ENCODE measurements at regions not wholly inside any gene's neighbourhood (a gene's known extent, or its start where the extent isn't known, plus 50 kb on each side); places are given as distances from the start of the nearest gene placed in this dataset.

DNA sequence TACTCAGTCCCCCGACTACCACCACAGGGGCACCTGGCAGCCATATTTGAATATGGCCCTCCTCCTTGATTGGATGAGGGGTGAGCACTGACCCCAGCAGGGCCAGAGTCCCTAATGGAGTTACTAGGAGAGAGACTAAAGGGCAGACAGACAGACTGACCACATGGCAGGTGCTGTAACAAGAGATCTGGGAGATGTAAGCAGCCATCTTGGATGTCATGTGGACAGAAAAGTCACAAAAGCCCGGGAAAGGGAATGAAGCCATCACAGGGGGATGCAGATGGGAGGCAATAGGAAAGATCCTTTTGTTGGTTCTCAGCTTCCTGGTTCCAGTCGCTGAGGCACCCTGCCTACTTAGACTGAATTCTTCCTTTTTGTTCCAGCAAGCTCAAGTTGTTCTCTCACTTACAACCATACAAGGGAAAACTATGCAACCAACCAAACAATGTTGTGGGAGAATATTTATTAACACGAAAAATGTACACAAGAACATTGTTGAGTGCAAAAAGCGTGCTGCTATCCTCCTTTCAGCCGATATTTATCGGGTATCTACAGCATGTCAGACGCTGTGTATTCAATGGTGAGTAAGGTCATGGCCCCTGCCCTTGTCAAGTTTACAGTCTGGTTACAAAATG lies 511.6 kb upstream of the PROK2 start:
- DNase-seq (ENCODE audit: low read depth, low spot score) (no peak), FAIRE-seq (no peak)
- Histone ChIP-seq H3K36me3 (ENCODE audit: control insufficient read depth in 2 of 2, extremely low read depth in 1 of 2, insufficient read depth in 2 of 2, low read length in 2 of 2) (no peaks in the 10 kb centered on the region), H4K20me1 (replicated peaks; ENCODE audit: control insufficient read depth, extremely low read depth, insufficient read depth, low read length) (no peaks in the 10 kb centered on the region), H3K4me3 (replicated peaks in 1 of 3; ENCODE audit: insufficient read depth in 1 of 3, low read depth in 1 of 3, low read length in 3 of 3) (no peak overlapping the region), H3K9me1 (replicated peaks; ENCODE audit: control insufficient read depth, extremely low read depth, insufficient read depth, low read length) (no peaks in the 10 kb centered on the region), H3K4me2 (ENCODE audit: insufficient read depth, low read length) (no peak overlapping the region), H3K9me3 (replicated peaks; ENCODE audit: control insufficient read depth, insufficient read depth, low read length) (no peaks in the 10 kb centered on the region), H3K9ac (replicated peaks; ENCODE audit: extremely low read depth, insufficient read depth, low read length) (no peak overlapping the region), H3K79me2 (ENCODE audit: control insufficient read depth, insufficient read depth, low read length) (no peaks in the 10 kb centered on the region), H3K27ac (ENCODE audit: insufficient read depth, low read depth, low read length) (no peak overlapping the region), H2AFZ (ENCODE audit: low read depth, low read length) (no peak overlapping the region), H3K4me1 (ENCODE audit: control insufficient read depth, extremely low read depth, insufficient read depth, low read length) (peaks cover 14% of the 10 kb centered on the region), H3K27me3 (ENCODE audit: control insufficient read depth in 2 of 2, insufficient read depth in 2 of 2, low read length in 2 of 2) (peaks cover 77 to 84% of the 10 kb centered on the region in 2 experiments)
- intact Hi-C loops (cut with micrococcal nuclease) (loop anchor here (5.0 kb wide), 1 partner anchor 151 kb away; the partner anchor contains the start of gene RYBP), dilution Hi-C loops (cut with MboI; ENCODE audit: extremely low pct_ligation_motif_present, low sequenced_read_pairs) (no loop called here)
- ChIA-PET POLR2A (no interaction called here), CTCF (no interaction called here)
- BruUV-seq (replicated peaks): no TSS peak
- TF ChIP-seq GATA2 (IDR thresholded peaks at IDR 0.05; ENCODE audit: insufficient read depth, insufficient read length, low read depth, low read length): no peak
- no peak for TF ChIP-seq POLR2A (IDR thresholded peaks at IDR 0.05; ENCODE audit: low read depth, low read length)
- no peak for TF ChIP-seq POLR2AphosphoS5 (IDR thresholded peaks at IDR 0.05; ENCODE audit: insufficient read depth, low read depth, low read length)
- TF ChIP-seq CTCF (IDR thresholded peaks at IDR 0.05; ENCODE audit: extremely low read depth in 1 of 2, insufficient read depth in 1 of 2, low read depth in 1 of 2, low read length in 2 of 2): no peak
- no peak for TF ChIP-seq MYC (IDR thresholded peaks at IDR 0.05; ENCODE audit: low read depth, low read length)
- no peak for TF ChIP-seq FOS (IDR thresholded peaks at IDR 0.05; ENCODE audit: borderline replicate concordance, insufficient read depth, low read length)
- no peak for TF ChIP-seq MAX (IDR thresholded peaks at IDR 0.05; ENCODE audit: insufficient read depth, insufficient read length)
- TF ChIP-seq JUN (IDR thresholded peaks at IDR 0.05; ENCODE audit: borderline replicate concordance, insufficient read depth, insufficient read length, low read depth): no peak
- TF ChIP-seq EZH2 (IDR thresholded peaks at IDR 0.05; ENCODE audit: borderline replicate concordance, low read depth, low read length, severe bottlenecking): no peak

Data from endothelial cell of umbilical vein (primary cell).